Spleen (tissue), 7 donors: ENCODE measurements at regions not wholly inside any gene's neighbourhood (a gene's known extent, or its start where the extent isn't known, plus 50 kb on each side); places are given as distances from the start of the nearest gene placed in this dataset.

Experiments used
- POLR2AphosphoS5 ChIP-seq, 3 donors: sonication (generic); formaldehyde crosslinking; IDR thresholded peaks; one replicate each; pipeline ENCODE4 v1.5.1; 2017; ENCODE audit warnings: antibody characterized with exemption in 3 of 3
- TF ChIP-seq, protein P1 (sequence below), 11 experiments: fragments of 200-600 bp in 7 of 11; fragments of 450-650 bp in 4 of 11; sonication (generic) in 4 of 11; IDR thresholded peaks in 8 of 11; conservative IDR thresholded peaks in 3 of 11; 1 replicate in 7 of 11; 2 replicates in 4 of 11; pipeline versions ENCODE4 v1.4.0 to v1.8.0; 2016 to 2021; ENCODE audit warnings: antibody characterized with exemption in 11 of 11, inconsistent platforms in 4 of 11, mild to moderate bottlenecking in 1 of 11
- donor health status: DM: no; HTN: no; CAD: no; lungs with moderate emphysema.
- donor health status: DM: no; HTN: no; CAD: no.
- donor health status: DM: no; HTN: no; CAD: no.

DNA sequence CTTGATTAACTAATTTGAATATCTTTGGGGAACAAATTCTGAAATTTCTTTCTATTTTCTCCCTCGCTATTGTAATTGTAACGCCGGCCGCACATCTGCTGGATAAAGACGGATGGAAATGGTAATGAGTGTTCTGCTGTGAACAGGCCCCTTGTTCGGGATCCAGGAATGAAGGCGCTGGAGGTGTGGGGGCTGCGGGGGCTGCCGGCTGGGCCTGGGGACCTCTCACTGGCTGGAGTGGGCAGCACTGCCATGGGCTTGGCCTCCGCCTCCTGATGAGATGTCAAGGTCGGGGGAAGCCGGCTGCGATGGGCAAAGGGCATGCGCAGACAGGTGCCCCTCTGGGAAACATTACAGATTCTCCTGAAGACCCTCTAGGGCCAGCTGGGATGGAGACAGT lies 175.4 kb downstream of the PHETA1 start:
- TF ChIP-seq, protein P1, sequence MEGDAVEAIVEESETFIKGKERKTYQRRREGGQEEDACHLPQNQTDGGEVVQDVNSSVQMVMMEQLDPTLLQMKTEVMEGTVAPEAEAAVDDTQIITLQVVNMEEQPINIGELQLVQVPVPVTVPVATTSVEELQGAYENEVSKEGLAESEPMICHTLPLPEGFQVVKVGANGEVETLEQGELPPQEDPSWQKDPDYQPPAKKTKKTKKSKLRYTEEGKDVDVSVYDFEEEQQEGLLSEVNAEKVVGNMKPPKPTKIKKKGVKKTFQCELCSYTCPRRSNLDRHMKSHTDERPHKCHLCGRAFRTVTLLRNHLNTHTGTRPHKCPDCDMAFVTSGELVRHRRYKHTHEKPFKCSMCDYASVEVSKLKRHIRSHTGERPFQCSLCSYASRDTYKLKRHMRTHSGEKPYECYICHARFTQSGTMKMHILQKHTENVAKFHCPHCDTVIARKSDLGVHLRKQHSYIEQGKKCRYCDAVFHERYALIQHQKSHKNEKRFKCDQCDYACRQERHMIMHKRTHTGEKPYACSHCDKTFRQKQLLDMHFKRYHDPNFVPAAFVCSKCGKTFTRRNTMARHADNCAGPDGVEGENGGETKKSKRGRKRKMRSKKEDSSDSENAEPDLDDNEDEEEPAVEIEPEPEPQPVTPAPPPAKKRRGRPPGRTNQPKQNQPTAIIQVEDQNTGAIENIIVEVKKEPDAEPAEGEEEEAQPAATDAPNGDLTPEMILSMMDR (IDR thresholded peaks at IDR 0.05 in 8 of 11, conservative IDR thresholded peaks at IDR 0.05 in 3 of 11), result no peak
- no peak for TF ChIP-seq POLR2AphosphoS5 (IDR thresholded peaks at IDR 0.05)
